ACHN (cell line): ENCODE measurements at regions not wholly inside any gene's neighbourhood (a gene's known extent, or its start where the extent isn't known, plus 50 kb on each side); places are given as distances from the start of the nearest gene placed in this dataset.

Source experiments
- DNase-seq: peaks from one replicate; pipeline ENCODE4 v3.0.0-alpha.2; 2015
- in situ Hi-C: cut with HindIII; loops from 2 replicates; pipeline ENCODE4 v1.10.0; 2017; ENCODE audit warnings: low sequenced_read_pairs, low pct_ligation_motif_present, low pct_unique_long_range_greater_than_20kb

DNA sequence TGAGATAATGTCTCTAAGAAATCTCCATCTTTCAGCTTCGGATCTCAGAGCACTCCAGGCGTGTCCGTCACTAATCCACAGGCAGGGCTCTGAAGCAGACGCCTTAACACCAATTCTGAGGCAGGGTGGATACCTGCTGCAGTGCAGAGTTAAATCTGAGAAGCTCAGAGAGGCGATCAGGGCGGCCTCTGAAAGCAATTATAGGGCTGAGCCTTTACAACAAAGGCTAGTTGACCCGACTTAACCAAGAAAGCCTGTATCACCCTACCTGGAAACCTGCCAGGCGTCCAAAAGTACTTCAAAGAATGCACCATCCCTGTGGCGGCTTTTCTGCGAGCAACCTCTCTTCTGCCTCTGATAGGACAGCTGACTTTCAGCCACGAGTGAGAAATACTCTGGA, 134.8 kb upstream of the MSX2 start:
- no peak for DNase-seq
- in situ Hi-C loops, result no loop called here

DNA sequence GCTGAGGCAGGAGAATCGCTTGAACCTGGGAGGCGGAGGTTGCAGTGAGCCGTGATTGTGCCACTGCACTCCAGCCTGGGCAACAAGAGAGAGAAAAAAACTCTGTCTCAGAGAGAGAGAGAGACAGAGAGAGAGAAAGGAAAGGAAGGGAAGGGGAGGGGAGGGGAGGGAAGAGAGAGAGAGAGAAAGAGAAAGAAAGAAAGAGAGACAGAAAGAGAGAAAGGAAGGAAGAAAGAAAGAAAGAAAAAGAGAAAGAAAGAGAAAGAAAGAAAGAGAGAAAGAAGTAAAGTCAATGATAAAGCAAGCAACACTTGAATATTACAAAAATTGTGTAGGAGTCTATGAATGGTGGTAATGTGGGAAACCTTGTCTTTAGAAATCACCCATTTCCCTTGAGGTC, 133.6 kb upstream of the MSX2 start:
- in situ Hi-C loops, result no loop called here
- no peak for DNase-seq

DNA sequence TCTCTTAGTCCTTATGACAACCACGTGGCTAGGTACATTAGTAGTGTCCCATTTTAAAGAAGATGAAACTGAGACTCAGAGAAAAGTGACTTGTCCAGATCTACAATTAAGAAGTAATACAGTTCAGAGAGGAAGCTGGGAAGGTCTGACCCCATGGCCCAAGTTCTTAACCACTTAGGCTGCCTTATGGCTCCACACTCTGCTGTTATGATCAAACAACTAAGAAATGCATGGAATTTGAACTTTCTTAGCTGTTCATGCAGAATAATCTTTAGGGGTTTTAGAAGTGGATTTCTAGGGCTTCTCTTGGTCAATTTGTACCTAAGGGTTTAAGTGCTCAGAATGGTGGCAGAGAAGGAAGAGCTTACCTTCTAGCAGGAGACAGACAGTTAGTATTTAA, 128.0 kb upstream of the MSX2 start:
- peak; percentile 69 for DNase-seq
- in situ Hi-C loops, result no loop called here

DNA sequence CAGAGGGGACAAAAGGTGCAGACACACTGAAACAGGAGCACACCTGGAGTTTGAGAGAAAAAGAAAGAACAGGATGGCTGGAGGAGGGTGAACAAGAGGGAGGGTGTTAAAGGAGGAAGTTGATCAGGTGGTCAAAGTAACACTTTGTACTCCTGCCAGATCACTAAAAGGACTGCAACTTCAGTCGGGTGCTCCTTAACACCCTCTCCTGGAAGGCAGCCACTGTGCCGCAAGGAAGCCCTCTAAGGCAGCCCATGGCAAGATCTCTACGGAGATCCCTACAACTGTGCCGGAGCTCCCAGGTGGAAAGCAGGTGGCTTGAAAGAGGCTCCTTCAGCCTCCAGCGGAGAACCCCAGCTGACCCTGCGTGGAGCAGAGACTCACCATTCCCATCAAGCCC, 124.4 kb upstream of the MSX2 start:
- in situ Hi-C loops, result no loop called here
- DNase-seq, result no peak

DNA sequence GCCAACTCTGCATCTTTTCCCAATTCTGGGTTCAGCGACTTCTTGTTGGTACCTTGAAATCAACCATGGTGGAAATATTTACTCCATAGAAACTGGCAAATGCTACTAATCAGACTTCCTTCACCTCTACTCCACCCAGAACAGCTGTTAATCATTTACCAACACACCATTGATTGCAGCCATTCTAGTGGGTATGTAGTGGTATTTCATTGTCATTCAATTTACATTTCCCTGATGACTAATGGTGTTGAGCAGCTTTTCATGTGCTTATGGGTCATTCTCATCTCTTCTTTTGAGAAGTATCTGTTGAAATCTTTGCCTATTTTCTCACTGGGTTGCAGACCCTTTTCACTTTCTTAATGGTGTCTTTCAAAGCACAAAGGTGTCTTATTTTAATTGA, 122.4 kb upstream of the MSX2 start:
- peak; percentile 7 for DNase-seq
- in situ Hi-C loops, result no loop called here

DNA sequence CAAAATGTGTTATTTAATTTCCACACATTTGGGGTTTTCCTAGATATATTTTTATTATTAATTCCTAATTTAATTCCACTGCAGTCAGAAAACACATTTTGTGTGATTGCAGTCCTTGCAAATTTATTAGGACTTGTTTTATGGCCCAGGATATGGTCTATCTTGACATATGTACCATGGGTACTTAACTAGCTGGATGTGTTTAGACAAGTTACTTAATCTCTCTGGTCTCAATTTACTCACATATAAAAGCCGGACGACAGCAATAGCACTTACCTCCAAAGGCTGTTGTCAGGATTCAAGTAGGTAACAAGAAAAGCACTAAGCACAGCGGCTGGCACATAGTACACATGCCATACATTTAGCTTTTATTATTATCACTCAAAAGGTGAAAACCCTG, 118.2 kb upstream of the MSX2 start:
- DNase-seq, result no peak
- in situ Hi-C loops, result no loop called here

DNA sequence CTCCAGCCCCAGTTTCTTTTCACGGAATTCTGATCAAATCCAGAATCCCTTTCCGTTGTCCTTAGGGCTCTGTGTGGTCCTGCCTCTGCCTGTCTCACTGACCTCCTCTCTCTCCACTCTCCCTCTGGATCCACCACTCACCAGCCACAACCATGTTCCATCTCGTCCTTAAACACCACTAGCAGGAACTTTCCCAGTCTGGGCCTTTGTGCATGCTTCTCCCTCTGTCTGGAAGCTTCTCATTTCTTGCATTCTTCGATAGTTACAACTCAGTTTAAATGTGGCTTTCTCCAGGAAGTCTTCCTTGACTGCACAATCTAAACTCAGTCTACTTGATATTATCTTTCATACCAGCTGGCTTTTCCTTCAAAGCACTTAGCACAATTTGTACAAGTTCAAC, 117.7 kb upstream of the MSX2 start:
- no peak for DNase-seq
- in situ Hi-C loops, result no loop called here

DNA sequence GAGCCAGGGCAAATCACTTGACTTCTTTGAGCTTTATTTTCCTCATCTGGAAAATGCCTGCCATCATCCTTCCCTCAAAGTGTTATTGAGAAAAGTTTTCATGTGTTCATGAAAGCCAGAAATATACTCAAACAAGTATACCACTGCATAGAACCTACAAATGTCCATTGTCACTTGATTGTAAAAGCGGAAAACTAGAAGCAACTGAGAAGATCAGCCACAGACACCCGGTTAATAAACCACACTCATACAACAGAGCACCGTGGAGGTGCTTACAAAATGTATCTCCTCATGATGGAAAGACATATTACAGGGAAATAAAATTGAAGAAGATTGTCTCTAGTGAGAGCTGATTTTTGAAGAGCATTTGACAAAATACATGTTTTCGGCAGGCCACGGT, 117.2 kb upstream of the MSX2 start:
- no peak for DNase-seq
- in situ Hi-C loops, result no loop called here

DNA sequence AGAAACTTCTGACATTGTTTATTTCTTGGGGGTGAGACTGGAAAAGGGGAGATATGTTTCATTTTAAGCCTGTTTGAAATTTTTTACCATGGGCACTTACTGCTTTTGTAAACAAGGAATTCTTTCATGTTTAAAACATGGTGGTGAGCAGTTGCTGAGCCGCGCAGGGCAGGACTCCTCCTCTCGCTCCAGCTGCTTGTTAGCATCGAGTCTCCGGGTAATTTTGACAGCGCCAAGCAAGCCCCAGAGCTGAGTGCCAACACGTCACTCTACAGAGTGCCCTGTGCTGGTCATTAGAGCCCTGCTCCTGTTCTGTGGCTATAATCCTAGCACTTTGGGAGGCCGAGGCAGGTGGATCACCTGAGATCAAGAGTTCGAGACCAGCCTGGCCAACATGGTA, 116.5 kb upstream of the MSX2 start:
- DNase-seq, result no peak
- in situ Hi-C loops, result no loop called here

DNA sequence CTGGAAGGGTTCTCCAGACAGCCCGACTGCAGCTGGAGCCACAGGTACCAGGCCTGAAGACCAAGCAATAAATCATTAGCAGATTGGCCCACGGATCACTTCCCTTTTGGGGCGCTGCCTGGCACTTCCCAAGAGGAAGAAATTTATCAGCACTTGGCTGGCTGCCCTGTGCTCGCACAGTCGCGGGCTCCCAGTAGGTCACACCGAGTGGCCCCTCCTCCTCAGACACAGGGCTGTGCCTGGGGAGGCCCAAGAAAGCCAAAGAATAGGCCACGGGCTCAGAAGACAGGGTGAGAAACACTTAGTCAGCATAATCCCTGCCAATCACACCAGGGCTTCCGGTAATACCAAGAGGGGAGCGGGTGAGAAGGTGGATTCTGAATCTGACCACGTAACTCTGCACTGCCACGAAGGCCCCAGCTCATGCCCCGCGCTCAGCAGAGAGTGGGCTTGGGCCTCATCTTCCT, 115.7 kb upstream of the MSX2 start:
- in situ Hi-C loops, result no loop called here
- peak; percentile 72 for DNase-seq

DNA sequence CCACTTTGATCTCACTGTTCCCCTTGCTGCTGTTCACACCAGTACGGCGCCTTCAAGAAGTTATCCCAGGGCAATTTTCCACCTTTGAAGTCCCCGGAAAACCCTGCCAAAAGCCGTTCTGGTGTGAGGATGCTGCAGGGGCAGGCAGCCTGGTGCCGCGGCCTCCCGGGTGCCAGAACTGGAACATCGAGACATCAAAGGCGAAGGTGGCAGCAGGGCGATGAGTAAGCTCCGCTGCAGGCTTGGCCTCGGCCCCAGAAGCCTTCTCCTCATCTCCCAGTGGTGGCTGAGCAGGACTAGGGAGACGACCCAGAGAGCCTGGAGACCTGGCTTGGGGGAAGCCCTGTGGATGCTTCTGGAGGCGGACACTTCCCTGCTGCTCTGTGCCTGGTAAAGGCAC, 115.3 kb upstream of the MSX2 start:
- no peak for DNase-seq
- in situ Hi-C loops, result no loop called here

DNA sequence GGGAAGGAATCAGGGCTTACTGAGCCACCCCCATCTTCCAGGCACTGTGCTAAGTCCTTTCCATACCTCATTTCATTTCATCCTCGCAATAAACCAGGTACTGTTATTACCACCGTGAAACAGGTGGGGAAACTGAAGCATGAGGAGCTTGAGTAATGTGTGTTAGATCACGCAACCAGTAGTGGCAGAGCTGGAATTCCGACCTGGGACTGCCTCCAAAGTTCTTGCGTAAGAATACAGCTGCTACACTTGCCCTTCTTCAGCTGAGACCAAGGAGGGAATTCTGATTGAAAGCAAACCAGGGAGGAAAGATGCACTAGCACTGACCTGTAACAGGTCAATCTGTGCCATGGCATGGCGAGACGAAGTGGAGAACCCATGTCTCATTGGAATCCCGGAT, 113.4 kb upstream of the MSX2 start:
- in situ Hi-C loops, result no loop called here
- no peak for DNase-seq

DNA sequence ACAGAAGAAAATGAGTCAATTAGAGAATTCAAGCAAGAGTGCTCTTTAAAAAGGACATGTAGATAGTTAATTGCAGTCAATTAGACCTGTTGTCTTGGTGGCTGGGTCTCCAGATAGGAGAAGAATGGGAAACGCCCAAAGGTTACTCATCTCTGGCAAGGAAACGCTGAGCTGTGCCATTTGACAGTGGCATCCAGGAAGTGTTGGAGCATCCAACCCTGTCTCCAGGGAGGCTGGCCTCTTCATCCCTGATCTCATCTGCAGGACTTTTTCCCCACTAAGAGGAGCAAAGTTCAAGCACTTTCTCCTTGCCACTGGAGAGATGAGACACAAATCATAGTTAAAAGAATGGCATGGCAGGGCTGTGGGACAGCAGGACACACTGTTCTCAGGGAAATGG, 111.7 kb upstream of the MSX2 start:
- no peak for DNase-seq
- in situ Hi-C loops, result no loop called here

DNA sequence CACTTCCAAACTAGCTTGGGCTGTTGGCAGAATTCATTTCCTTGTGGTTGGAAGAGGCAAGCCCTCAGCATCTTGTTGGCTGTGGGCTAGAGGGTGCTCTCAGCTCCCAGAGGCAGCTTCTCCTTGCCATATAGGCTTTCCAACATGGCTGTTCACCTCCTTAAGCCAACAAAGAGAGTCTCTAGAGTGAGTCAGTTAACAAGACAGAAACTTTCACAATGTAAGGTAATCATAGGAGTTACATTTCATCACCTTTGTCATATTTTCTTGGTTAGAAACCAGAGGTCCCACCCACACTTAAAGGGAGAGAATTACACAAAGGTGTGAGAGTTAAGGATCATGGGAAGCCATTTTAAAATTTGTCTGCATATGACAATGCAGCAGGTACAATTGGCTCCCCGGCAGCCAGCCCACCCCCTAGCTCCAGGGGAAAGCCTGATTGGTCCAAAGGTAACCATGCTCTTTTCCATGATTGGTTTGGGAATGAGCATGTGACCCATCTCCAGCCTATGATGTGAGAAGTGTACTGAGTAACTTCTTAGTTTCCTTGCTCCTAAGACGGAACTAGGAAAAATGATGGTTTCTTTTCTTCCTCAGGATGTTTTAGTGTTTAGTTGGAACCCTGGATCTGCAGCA, 109.8 kb upstream of the MSX2 start:
- in situ Hi-C loops, result no loop called here
- DNase-seq, result no peak

DNA sequence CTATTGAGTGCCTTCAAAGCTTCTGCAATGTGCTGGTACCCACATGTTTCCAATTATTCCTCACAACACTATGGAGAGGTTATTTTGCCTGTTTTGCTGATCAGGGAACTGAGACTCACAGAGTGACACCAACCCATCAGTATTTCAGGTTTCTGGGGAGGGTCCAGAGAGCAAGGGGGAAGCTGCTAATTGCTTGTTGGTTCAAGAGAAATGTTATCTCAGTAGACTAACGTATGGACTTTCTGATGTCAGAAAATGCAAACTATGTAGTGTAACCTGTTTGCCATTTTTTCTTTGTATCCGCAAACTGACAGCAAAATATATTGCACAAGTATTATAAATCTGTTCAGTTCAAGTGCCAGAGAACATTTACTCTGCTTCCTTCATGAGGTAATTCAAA, 108.3 kb upstream of the MSX2 start:
- in situ Hi-C loops, result no loop called here
- DNase-seq, result no peak

DNA sequence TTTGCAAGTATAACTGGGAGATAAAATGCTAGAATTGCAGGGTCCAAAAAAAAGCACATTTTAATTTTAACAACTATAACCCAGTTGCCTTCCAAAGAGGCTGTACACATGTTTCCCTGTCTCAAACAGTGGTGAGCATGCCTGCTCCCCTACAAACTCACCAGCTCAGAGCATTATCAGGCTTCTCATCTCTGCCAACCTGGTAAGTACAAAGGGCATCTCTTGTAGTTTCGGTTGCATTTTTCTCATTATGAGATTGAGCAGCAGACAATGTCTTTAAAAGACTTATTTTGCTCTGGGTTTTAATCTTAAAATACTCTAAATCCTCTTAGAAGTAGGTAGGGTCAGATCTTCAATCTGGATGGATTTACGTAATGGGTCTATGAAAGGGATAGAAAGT, 107.1 kb upstream of the MSX2 start:
- DNase-seq, result no peak
- in situ Hi-C loops, result no loop called here

DNA sequence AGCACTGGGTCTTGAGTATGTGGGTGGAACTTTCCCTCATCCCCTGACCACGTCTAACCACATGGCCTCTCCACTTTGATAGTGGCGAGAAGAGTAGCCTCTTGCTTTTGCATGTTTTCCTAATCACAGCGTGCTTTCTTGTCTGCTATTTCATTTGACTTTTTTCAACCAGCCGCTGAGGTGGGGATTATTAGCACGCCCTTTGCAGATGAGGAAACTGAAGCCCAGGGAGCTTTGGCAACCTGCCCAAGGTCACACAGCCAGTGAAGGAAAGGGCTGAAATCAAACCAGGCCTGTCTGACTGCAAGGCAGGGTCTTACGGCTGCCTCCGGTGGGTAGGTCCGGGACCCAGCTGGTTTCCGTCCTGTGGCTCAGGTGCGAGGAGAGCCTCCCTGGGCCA, 106.5 kb upstream of the MSX2 start:
- in situ Hi-C loops, result no loop called here
- DNase-seq, result no peak

DNA sequence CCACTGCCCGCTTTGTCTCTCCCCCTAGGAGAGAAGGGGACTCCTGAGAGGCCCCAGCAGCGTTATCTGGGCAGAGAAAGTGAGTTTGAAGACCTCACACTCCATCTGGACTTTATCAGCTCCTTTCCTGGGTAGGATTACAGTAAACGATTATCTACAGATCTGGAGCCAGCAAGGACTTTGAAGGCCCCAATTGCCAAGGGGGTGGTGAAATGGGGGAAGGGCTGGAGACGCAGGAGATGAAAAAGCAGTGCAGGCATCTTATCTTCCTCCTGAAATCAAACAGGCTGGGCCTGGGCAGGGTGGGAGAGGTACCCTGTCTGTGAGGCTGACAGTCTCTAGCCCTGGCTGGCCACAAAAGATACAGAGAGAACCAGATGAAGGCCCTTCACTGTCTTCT, 105.8 kb upstream of the MSX2 start:
- in situ Hi-C loops, result no loop called here
- no peak for DNase-seq

DNA sequence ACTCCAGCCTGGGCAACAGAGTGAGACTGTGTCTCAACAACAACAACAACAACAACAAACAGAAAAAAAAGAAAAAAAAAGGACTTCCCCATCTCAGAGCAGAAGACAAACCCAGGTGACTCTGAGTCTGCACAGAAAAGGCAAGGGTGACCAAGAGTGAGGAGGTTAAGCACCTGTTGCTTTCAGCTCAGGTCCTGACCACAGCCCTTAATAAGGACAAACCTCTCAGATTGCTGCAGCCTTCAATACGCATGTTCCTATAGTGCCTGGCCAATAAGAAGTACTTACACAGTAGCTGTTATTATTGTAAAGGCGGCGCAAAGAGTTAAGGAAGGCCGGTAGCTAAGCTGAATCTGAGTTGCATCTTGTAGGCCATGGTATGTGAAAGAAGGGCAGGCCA, 102.3 kb upstream of the MSX2 start:
- in situ Hi-C loops, result no loop called here

DNA sequence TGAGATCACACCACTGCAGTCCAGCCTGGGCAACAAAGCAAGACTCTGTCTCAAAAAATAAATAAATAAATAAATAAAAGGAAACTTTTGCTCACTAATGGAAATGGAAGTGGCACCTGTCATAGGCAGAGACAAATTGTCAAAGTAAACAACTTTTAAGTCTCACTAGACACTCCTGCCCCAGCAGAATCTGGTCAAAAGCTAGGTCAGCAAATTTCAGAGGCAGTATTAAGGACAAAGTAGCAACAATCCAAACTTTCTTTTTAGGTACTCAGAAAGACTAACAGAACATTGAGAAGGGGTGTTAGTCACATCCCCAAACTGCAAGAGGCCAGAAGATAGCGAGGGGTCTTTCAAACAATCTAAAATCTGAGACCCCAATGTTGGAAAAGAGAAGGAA, 101.4 kb upstream of the MSX2 start:
- in situ Hi-C loops, result no loop called here
- DNase-seq, result no peak

More for the DNA sequence above, 102.3 kb upstream of the MSX2 start:
- DNase-seq, result no peak

DNA sequence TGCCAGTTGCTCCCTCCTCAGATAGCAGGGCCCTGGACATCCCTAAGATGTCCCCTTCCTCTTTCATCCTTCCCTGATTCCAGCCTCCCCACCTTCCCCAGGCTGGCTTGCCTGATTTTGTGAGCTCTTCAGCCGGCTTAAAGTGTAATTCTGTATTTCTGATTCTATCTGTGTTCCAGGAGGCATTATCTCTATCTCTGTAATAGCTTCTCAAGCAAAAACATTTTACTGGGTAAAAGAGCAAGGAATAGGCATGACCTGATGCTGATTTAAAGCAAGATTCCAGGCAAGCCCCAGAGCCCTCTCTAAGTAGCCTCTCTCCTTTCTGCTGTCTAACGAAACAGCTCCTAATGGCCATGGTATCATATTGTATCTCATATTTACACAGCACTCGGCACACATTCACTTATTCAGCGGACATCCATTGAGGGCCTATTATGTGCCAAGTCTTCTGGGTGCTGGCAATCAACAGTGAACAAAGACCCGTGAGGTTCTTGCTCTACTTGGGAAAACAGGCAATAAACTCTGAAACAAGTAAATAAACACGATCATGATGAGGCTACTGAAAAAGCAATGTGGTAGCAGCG, 100.9 kb upstream of the MSX2 start:
- DNase-seq, result no peak
- in situ Hi-C loops, result no loop called here
